ENCODE measurements at regions not wholly inside any gene's neighbourhood (a gene's known extent, or its start where the extent isn't known, plus 50 kb on each side); places are given as distances from the start of the nearest gene placed in this dataset.
A peak's percentile ranks its signal among the peaks of the same experiment; 100 is the strongest.

DNA sequence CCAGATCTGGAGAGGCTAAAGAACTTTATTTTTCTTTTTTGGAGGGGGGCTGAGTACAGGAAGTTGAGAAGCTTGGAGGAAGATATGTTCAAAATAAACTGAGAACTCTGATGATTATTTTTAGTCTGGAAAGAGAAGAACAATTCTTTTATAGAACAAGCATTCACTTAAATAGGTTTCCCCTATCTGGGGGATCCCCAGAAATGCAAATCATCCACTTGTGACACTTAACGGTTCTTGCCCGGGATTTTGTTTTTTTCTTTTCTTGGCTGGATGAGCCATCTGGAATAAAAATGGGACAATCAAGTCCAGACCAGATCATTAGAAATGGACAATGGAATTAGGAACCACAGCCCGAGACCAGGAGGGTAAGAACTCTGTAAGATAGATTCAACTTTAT is 95.9 kb upstream of the EGR2 start:
- 15 to 43% (median 27%) methylated on average over 3 of the region's 3 CpGs for WGBS, 3 donors
- Histone ChIP-seq H3K27ac (ENCODE audit: low read depth in 1 of 3, low read length in 2 of 3) (no peak overlapping the region), H3K4me3 (ENCODE audit: low read depth in 1 of 3, low read length in 3 of 3) (no peak overlapping the region), H3K9me3 (ENCODE audit: control insufficient read depth in 2 of 2, insufficient read depth in 1 of 2, low read depth in 1 of 2, low read length in 1 of 2) (no peaks in the 10 kb centered on the region), H3K4me1 (ENCODE audit: control insufficient read depth in 3 of 3, insufficient read depth in 2 of 3, low read depth in 1 of 3, low read length in 2 of 3) (peaks cover 0 to 7% (median 0%) of the 10 kb centered on the region in 3 donors), H3K36me3 (ENCODE audit: control insufficient read depth in 3 of 3, insufficient read depth in 2 of 3, low read depth in 1 of 3, low read length in 3 of 3) (no peaks in the 10 kb centered on the region), H3K27me3 (ENCODE audit: control insufficient read depth in 3 of 3, insufficient read depth in 3 of 3, low read length in 3 of 3) (no peaks in the 10 kb centered on the region)
- DNase-seq (no peak), FAIRE-seq (no peak)

DNA sequence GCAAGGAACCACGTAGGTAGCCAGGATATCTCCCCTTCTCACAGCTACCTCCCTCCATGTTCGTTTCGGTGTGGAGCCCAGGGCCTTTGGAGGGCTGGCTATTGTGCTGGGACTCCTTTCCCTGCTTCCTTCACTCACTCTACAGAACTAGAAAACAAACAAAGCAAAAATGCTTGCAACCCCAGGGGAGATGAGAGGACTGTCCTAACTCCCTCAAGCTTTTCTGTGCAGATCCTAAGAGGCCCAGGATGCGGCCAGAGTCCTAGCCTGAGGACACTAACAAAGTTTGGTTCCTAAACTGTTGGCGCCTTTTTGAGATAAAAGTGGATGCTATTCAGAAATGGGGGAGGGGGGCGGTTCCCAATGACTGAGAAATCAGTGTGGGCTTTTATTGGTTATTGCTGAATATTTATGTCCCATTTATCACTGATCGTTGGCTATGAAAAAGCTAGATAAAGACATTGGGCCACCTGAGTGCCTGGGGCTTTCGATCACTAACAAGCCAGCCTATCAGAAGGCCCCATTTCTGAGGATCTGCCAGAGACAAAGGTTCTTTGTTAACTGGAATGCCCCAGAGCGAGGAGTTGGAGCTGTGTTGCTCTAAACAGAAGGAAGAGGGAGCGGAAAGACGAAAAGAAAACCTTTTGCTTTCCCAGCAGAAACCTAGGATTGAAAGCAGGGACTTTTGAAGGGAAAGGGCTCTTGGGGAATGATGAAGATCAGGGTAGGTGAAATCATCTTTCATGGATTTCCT is 95.2 kb upstream of the EGR2 start:
- FAIRE-seq: no peak
- WGBS, 3 donors: 56 to 72% (median 65%) methylated on average over 11 of the region's 11 CpGs
- peaks cover 0 to 7% (median 0%) of the 10 kb centered on the region in 3 donors for H3K4me1 ChIP-seq (ENCODE audit: control insufficient read depth in 3 of 3, insufficient read depth in 2 of 3, low read depth in 1 of 3, low read length in 2 of 3)

GRCh38 chr10:62907470-62908212 is 91.5 kb upstream of the EGR2 start:
- H3K27me3 ChIP-seq (ENCODE audit: control insufficient read depth in 3 of 3, insufficient read depth in 3 of 3, low read length in 3 of 3): no peaks in the 10 kb centered on the region
- peak in 1 of 2 donors; percentile 16 for DNase-seq
- no peak for FAIRE-seq
- no peak overlapping the region for H3K27ac ChIP-seq (ENCODE audit: low read depth in 1 of 3, low read length in 2 of 3)
- 48 to 70% (median 64%) methylated on average over 8 of the region's 8 CpGs for WGBS, 3 donors
- H3K4me3 ChIP-seq (ENCODE audit: low read depth in 1 of 3, low read length in 3 of 3): no peak overlapping the region
- H3K4me1 ChIP-seq (ENCODE audit: control insufficient read depth in 3 of 3, insufficient read depth in 2 of 3, low read depth in 1 of 3, low read length in 2 of 3): peaks cover 0 to 7% (median 0%) of the 10 kb centered on the region in 3 donors
- no peaks in the 10 kb centered on the region for H3K36me3 ChIP-seq (ENCODE audit: control insufficient read depth in 3 of 3, insufficient read depth in 2 of 3, low read depth in 1 of 3, low read length in 3 of 3)
- H3K9me3 ChIP-seq (ENCODE audit: control insufficient read depth in 2 of 2, insufficient read depth in 1 of 2, low read depth in 1 of 2, low read length in 1 of 2): no peaks in the 10 kb centered on the region

More for the DNA sequence above, 95.2 kb upstream of the EGR2 start:
- Histone ChIP-seq H3K27ac (ENCODE audit: low read depth in 1 of 3, low read length in 2 of 3) (no peak overlapping the region), H3K36me3 (ENCODE audit: control insufficient read depth in 3 of 3, insufficient read depth in 2 of 3, low read depth in 1 of 3, low read length in 3 of 3) (no peaks in the 10 kb centered on the region), H3K4me3 (ENCODE audit: low read depth in 1 of 3, low read length in 3 of 3) (no peak overlapping the region), H3K27me3 (ENCODE audit: control insufficient read depth in 3 of 3, insufficient read depth in 3 of 3, low read length in 3 of 3) (no peaks in the 10 kb centered on the region), H3K9me3 (ENCODE audit: control insufficient read depth in 2 of 2, insufficient read depth in 1 of 2, low read depth in 1 of 2, low read length in 1 of 2) (no peaks in the 10 kb centered on the region)
- no peak for DNase-seq

DNA sequence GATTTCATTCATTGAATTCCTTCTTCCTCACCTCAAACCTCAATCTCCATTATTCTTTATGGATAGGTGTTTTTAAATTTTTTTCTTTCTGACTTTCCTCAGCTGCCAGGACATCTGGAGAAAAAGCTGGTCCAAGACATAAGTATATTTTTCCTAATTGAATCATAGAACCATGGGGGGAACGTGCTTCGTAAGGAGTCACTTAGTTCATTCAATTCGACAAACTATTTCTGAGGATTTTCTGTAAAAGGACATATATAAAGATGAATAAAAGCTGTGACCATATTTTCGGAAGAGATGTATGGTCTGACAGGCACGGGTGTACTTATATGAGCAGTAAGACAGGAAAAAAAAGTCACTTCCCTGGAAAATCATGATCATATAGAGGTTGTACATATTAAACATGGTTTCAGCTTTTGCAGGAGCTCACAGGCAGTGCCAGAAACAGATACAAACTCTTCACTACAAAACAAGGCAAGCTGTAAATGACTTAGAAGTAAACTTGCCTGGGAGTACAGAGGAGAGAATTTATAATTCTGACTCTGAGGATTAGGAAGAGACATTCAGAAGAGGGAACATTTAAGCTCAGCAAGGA is 88.2 kb upstream of the EGR2 start:
- no peak for DNase-seq
- Histone ChIP-seq H3K9me3 (ENCODE audit: control insufficient read depth in 2 of 2, insufficient read depth in 1 of 2, low read depth in 1 of 2, low read length in 1 of 2) (no peaks in the 10 kb centered on the region), H3K4me1 (ENCODE audit: control insufficient read depth in 3 of 3, insufficient read depth in 2 of 3, low read depth in 1 of 3, low read length in 2 of 3) (no peaks in the 10 kb centered on the region), H3K36me3 (ENCODE audit: control insufficient read depth in 3 of 3, insufficient read depth in 2 of 3, low read depth in 1 of 3, low read length in 3 of 3) (no peaks in the 10 kb centered on the region), H3K27ac (ENCODE audit: low read depth in 1 of 3, low read length in 2 of 3) (no peak overlapping the region), H3K4me3 (ENCODE audit: low read depth in 1 of 3, low read length in 3 of 3) (no peak overlapping the region), H3K27me3 (ENCODE audit: control insufficient read depth in 3 of 3, insufficient read depth in 3 of 3, low read length in 3 of 3) (no peaks in the 10 kb centered on the region)
- 76 to 84% (median 83%) methylated on average over 5 of the region's 5 CpGs for WGBS, 3 donors
- no peak for FAIRE-seq

- DNase-seq (no peak), FAIRE-seq (no peak)
- WGBS, 3 donors: 19 to 70% (median 65%) methylated on average over 1 of the region's 1 CpG
- H3K27me3 ChIP-seq (ENCODE audit: control insufficient read depth in 3 of 3, insufficient read depth in 3 of 3, low read length in 3 of 3): no peaks in the 10 kb centered on the region
- no peak overlapping the region for H3K4me3 ChIP-seq (ENCODE audit: low read depth in 1 of 3, low read length in 3 of 3)
- H3K27ac ChIP-seq (ENCODE audit: low read depth in 1 of 3, low read length in 2 of 3): no peak overlapping the region
- no peaks in the 10 kb centered on the region for H3K4me1 ChIP-seq (ENCODE audit: control insufficient read depth in 3 of 3, insufficient read depth in 2 of 3, low read depth in 1 of 3, low read length in 2 of 3)
- no peaks in the 10 kb centered on the region for H3K36me3 ChIP-seq (ENCODE audit: control insufficient read depth in 3 of 3, insufficient read depth in 2 of 3, low read depth in 1 of 3, low read length in 3 of 3)
- H3K9me3 ChIP-seq (ENCODE audit: control insufficient read depth in 2 of 2, insufficient read depth in 1 of 2, low read depth in 1 of 2, low read length in 1 of 2): no peaks in the 10 kb centered on the region
Measured at GRCh38 chr10:62903828-62904227, 87.7 kb upstream of the EGR2 start.

- 86 to 90% (median 89%) methylated on average over 4 of the region's 4 CpGs for WGBS, 3 donors
- Histone ChIP-seq H3K4me3 (ENCODE audit: low read depth in 1 of 3, low read length in 3 of 3) (no peak overlapping the region), H3K27me3 (ENCODE audit: control insufficient read depth in 3 of 3, insufficient read depth in 3 of 3, low read length in 3 of 3) (no peaks in the 10 kb centered on the region), H3K36me3 (ENCODE audit: control insufficient read depth in 3 of 3, insufficient read depth in 2 of 3, low read depth in 1 of 3, low read length in 3 of 3) (no peaks in the 10 kb centered on the region), H3K27ac (ENCODE audit: low read depth in 1 of 3, low read length in 2 of 3) (no peak overlapping the region), H3K4me1 (ENCODE audit: control insufficient read depth in 3 of 3, insufficient read depth in 2 of 3, low read depth in 1 of 3, low read length in 2 of 3) (no peaks in the 10 kb centered on the region), H3K9me3 (ENCODE audit: control insufficient read depth in 2 of 2, insufficient read depth in 1 of 2, low read depth in 1 of 2, low read length in 1 of 2) (no peaks in the 10 kb centered on the region)
- no peak for DNase-seq
- no peak for FAIRE-seq
Measured at GRCh38 chr10:62900829-62901571, 84.8 kb upstream of the EGR2 start.

GRCh38 chr10:62899311-62899710 is 83.1 kb upstream of the EGR2 start:
- no peak for FAIRE-seq
- H3K4me3 ChIP-seq (ENCODE audit: low read depth in 1 of 3, low read length in 3 of 3): no peak overlapping the region
- H3K9me3 ChIP-seq (ENCODE audit: control insufficient read depth in 2 of 2, insufficient read depth in 1 of 2, low read depth in 1 of 2, low read length in 1 of 2): no peaks in the 10 kb centered on the region
- no peaks in the 10 kb centered on the region for H3K27me3 ChIP-seq (ENCODE audit: control insufficient read depth in 3 of 3, insufficient read depth in 3 of 3, low read length in 3 of 3)
- H3K4me1 ChIP-seq (ENCODE audit: control insufficient read depth in 3 of 3, insufficient read depth in 2 of 3, low read depth in 1 of 3, low read length in 2 of 3): no peaks in the 10 kb centered on the region
- no peak overlapping the region for H3K27ac ChIP-seq (ENCODE audit: low read depth in 1 of 3, low read length in 2 of 3)
- H3K36me3 ChIP-seq (ENCODE audit: control insufficient read depth in 3 of 3, insufficient read depth in 2 of 3, low read depth in 1 of 3, low read length in 3 of 3): no peaks in the 10 kb centered on the region
- WGBS, 3 donors: 81 to 83% (median 81%) methylated on average over 3 of the region's 3 CpGs
- DNase-seq: no peak

GRCh38 chr10:62895063-62895462 is 78.9 kb upstream of the EGR2 start:
- DNase-seq (no peak), FAIRE-seq (no peak)
- Histone ChIP-seq H3K36me3 (ENCODE audit: control insufficient read depth in 3 of 3, insufficient read depth in 2 of 3, low read depth in 1 of 3, low read length in 3 of 3) (no peaks in the 10 kb centered on the region), H3K4me3 (ENCODE audit: low read depth in 1 of 3, low read length in 3 of 3) (no peak overlapping the region), H3K9me3 (ENCODE audit: control insufficient read depth in 2 of 2, insufficient read depth in 1 of 2, low read depth in 1 of 2, low read length in 1 of 2) (no peaks in the 10 kb centered on the region), H3K4me1 (ENCODE audit: control insufficient read depth in 3 of 3, insufficient read depth in 2 of 3, low read depth in 1 of 3, low read length in 2 of 3) (no peaks in the 10 kb centered on the region), H3K27me3 (ENCODE audit: control insufficient read depth in 3 of 3, insufficient read depth in 3 of 3, low read length in 3 of 3) (no peaks in the 10 kb centered on the region), H3K27ac (ENCODE audit: low read depth in 1 of 3, low read length in 2 of 3) (no peak overlapping the region)
- WGBS, 3 donors: 80 to 87% (median 81%) methylated on average over 4 of the region's 4 CpGs

All from small intestine (tissue), 7 donors.